GM23338 (cell line): ENCODE measurements at regions not wholly inside any gene's neighbourhood (a gene's known extent, or its start where the extent isn't known, plus 50 kb on each side); places are given as distances from the start of the nearest gene placed in this dataset.

Experiments
- CREB1 ChIP-seq: fragments of 250-450 bp; sonication (Bioruptor Pico); IDR thresholded peaks from 2 replicates; pipeline ENCODE4 v1.5.0; 2020; ENCODE audit warnings: low read depth, mild to moderate bottlenecking, moderate library complexity
- CTCF ChIP-seq, 2 experiments: fragments of 200-600 bp in 1 of 2; sonication (generic) in 1 of 2; conservative IDR thresholded peaks; 2 replicates each; pipeline versions ENCODE4 v1.5.1 to v1.6.1; 2016 to 2017; ENCODE audit warnings: antibody characterized with exemption in 2 of 2, low read depth in 2 of 2, mild to moderate bottlenecking in 2 of 2, moderate library complexity in 1 of 2
- EZH2 ChIP-seq: fragments of 200-600 bp; sonication (generic); IDR thresholded peaks from one replicate; pipeline ENCODE4 v1.8.0; 2017; ENCODE audit warnings: antibody characterized with exemption, mild to moderate bottlenecking, low read depth; ENCODE audit not compliant: unreplicated experiment
- EZH2phosphoT487 ChIP-seq: fragments of 200-600 bp; sonication (generic); IDR thresholded peaks from one replicate; pipeline ENCODE4 v1.8.1; 2018; ENCODE audit warnings: antibody characterized with exemption; ENCODE audit not compliant: unreplicated experiment
- POLR2AphosphoS5 ChIP-seq: IDR thresholded peaks from 2 replicates; pipeline ENCODE4 v1.6.1; 2016; ENCODE audit warnings: antibody characterized with exemption, low read depth

GRCh38 chr4:123283371-123283895, 113.2 kb upstream of the SPRY1 start:
- no peak for TF ChIP-seq EZH2phosphoT487
- TF ChIP-seq CTCF (conservative IDR thresholded peaks at IDR 0.05; ENCODE audit: low read depth in 2 of 2): no peak
- no peak for TF ChIP-seq CREB1 (CRISPR knock-in tag)
- TF ChIP-seq EZH2: no peak
- TF ChIP-seq POLR2AphosphoS5: no peak
